Ishikawa (cell line): ENCODE measurements at regions not wholly inside any gene's neighbourhood (a gene's known extent, or its start where the extent isn't known, plus 50 kb on each side); places are given as distances from the start of the nearest gene placed in this dataset.

Experiments used
- CEBPB ChIP-seq: IDR thresholded peaks from 2 replicates; pipeline ENCODE4 v1.6.1; 2012
- CREB1 ChIP-seq: IDR thresholded peaks from 2 replicates; pipeline ENCODE4 v1.6.1; 2012; ENCODE audit warnings: low read depth
- EGR1 ChIP-seq: IDR thresholded peaks from 2 replicates; pipeline ENCODE4 v1.6.1; 2012
- EP300 ChIP-seq: IDR thresholded peaks from 2 replicates; pipeline ENCODE4 v1.6.1; 2012; ENCODE audit warnings: borderline replicate concordance
- FOXM1 ChIP-seq: IDR thresholded peaks from 2 replicates; pipeline ENCODE4 v1.6.1; 2012; ENCODE audit warnings: low read depth, borderline replicate concordance
- NFIC ChIP-seq: IDR thresholded peaks from 2 replicates; pipeline ENCODE4 v1.6.1; 2012
- RAD21 ChIP-seq: IDR thresholded peaks from 2 replicates; pipeline ENCODE4 v1.6.1; 2012; ENCODE audit warnings: low read depth
- TAF1 ChIP-seq: IDR thresholded peaks from 2 replicates; pipeline ENCODE4 v1.6.1; 2012; ENCODE audit warnings: low read depth, mild to moderate bottlenecking
- TCF12 ChIP-seq: IDR thresholded peaks from 2 replicates; pipeline ENCODE4 v1.6.1; 2012; ENCODE audit warnings: low read depth
- TEAD4 ChIP-seq: IDR thresholded peaks from 2 replicates; pipeline ENCODE4 v1.6.1; 2012
- YY1 ChIP-seq: IDR thresholded peaks from 2 replicates; pipeline ENCODE4 v1.6.1; 2012; ENCODE audit warnings: low read depth
- ZBTB7A ChIP-seq: IDR thresholded peaks from 2 replicates; pipeline ENCODE4 v1.6.1; 2012; ENCODE audit warnings: low read depth
- TF ChIP-seq, protein P1 (sequence below): IDR thresholded peaks from 2 replicates; pipeline ENCODE4 v1.6.1; 2012; ENCODE audit warnings: low read depth, mild to moderate bottlenecking
- TF ChIP-seq, protein P2 (sequence below): IDR thresholded peaks from 2 replicates; pipeline ENCODE4 v1.6.1; 2012
- TF ChIP-seq, protein P3 (sequence below): IDR thresholded peaks from 2 replicates; pipeline ENCODE4 v1.6.1; 2012

DNA sequence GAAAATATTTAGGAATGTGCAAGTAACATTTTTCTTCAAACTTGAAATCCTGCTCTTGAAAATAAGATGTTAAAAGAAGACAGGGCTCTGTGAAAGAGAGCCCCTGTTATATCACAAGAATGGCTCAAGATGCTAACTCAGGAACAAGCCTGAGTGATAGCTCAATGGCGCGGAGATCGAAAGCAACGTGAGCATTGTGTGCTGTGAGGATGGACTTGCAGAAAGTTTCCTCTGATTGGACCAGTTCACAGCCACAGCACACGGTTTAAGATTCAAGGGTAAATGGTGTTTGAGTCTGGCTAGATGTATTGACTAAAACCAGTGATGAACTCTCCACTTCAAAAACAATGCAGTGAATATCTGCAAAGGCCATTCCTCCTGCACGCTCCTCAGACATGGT, 2387.0 kb downstream of the MAT2B start:
- TF ChIP-seq TCF12 (no peak), TEAD4 (no peak)
- TF ChIP-seq, protein P1, sequence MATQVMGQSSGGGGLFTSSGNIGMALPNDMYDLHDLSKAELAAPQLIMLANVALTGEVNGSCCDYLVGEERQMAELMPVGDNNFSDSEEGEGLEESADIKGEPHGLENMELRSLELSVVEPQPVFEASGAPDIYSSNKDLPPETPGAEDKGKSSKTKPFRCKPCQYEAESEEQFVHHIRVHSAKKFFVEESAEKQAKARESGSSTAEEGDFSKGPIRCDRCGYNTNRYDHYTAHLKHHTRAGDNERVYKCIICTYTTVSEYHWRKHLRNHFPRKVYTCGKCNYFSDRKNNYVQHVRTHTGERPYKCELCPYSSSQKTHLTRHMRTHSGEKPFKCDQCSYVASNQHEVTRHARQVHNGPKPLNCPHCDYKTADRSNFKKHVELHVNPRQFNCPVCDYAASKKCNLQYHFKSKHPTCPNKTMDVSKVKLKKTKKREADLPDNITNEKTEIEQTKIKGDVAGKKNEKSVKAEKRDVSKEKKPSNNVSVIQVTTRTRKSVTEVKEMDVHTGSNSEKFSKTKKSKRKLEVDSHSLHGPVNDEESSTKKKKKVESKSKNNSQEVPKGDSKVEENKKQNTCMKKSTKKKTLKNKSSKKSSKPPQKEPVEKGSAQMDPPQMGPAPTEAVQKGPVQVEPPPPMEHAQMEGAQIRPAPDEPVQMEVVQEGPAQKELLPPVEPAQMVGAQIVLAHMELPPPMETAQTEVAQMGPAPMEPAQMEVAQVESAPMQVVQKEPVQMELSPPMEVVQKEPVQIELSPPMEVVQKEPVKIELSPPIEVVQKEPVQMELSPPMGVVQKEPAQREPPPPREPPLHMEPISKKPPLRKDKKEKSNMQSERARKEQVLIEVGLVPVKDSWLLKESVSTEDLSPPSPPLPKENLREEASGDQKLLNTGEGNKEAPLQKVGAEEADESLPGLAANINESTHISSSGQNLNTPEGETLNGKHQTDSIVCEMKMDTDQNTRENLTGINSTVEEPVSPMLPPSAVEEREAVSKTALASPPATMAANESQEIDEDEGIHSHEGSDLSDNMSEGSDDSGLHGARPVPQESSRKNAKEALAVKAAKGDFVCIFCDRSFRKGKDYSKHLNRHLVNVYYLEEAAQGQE: no peak

DNA sequence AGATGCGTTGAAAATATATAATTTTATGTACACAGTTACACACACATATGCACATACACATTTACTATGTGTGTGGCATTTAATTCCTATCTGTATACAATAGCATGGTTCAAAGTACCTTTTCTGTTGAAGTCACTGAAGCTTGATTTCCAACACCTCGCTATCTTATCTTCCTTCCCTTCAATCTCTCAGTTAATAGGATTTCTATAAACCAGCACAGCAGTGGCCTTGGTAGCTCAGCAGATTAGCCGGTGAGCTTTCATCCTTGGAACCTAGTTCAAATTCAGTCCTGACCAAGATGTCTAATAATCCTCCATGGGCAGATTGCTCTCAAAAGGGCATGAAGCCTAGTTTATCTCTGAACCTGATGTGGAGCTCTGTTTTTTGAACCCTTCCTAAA, 2389.5 kb downstream of the MAT2B start:
- TF ChIP-seq TCF12 (no peak), CREB1 (no peak), FOXM1 (no peak), CEBPB (no peak), NFIC (no peak), YY1 (no peak), TEAD4 (no peak), EP300 (no peak), ZBTB7A (no peak)
- TF ChIP-seq, protein P2, sequence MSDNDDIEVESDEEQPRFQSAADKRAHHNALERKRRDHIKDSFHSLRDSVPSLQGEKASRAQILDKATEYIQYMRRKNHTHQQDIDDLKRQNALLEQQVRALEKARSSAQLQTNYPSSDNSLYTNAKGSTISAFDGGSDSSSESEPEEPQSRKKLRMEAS: no peak

DNA sequence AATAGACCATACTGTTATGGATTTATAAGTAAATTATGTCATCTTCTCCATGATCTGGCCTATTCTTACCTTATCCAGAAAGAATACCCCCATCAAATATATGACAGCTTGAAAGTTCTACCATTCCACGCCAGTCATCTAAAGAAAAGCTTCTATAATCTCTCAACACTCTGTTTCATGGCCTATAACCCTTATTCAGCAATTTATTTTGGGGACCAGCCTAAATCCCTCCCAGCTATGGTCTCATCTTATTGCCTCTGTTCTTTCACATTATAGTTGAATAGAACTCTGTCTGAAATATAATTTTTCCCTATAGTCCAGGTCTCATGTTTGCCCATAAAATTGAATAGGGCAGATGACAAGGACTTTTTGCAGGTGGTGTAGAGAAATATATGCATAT, 2387.6 kb upstream of the WWC1 start:
- no peak for TF ChIP-seq TCF12
- no peak for TF ChIP-seq CEBPB
- TF ChIP-seq NFIC: no peak
- no peak for TF ChIP-seq TAF1
- TF ChIP-seq EP300: no peak
- no peak for TF ChIP-seq FOXM1
- TF ChIP-seq, protein P2: no peak
- TF ChIP-seq EGR1: no peak
- no peak for TF ChIP-seq TEAD4
- TF ChIP-seq, protein P1: no peak
- no peak for TF ChIP-seq ZBTB7A
- TF ChIP-seq YY1: no peak
- TF ChIP-seq, protein P3, sequence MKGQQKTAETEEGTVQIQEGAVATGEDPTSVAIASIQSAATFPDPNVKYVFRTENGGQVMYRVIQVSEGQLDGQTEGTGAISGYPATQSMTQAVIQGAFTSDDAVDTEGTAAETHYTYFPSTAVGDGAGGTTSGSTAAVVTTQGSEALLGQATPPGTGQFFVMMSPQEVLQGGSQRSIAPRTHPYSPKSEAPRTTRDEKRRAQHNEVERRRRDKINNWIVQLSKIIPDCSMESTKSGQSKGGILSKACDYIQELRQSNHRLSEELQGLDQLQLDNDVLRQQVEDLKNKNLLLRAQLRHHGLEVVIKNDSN: no peak
- no peak for TF ChIP-seq RAD21
- no peak for TF ChIP-seq CREB1

DNA sequence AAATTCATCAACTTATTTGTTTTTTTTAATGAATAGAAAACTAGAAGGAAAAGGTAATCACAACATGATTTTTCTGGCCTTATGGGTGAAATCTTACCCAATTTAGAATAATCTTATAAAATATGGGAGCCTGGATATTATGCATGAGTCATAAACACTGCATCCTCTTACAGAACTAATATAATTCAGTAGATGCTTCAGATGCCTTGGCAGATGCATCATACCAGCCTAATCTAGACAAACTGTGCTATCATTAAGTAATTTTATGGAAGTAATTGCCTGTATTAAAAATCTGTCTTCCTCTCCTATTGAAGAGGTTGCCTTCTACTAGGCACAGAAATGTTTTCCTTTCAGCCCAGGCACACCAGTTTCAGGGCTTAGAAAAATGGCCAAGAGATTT, 2384.6 kb upstream of the WWC1 start:
- TF ChIP-seq YY1 (no peak), RAD21 (no peak), NFIC (no peak), FOXM1 (no peak), ZBTB7A (no peak), EGR1 (no peak), CREB1 (no peak), CEBPB (no peak), TAF1 (no peak)
- TF ChIP-seq, protein P1: no peak

DNA sequence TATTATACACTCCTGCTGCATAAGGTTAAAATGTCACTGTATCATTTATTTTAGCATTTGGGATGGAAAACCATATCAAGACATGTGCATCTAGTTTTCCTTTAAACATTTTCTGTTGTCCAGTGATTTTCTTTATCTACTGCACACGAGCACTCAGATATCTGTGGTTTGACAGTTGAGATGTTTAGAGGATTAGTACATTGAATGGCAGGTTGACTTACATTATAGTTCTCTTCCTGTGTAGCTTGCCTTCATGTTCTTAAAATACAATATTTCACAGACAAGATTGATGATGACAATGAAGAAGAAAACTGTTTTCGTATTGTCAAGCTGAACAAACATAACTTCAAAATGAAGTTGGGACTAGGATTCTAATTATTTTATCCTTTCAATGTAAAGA, 2378.4 kb upstream of the WWC1 start:
- TF ChIP-seq CEBPB (no peak), TEAD4 (no peak), YY1 (no peak), RAD21 (no peak), TAF1 (no peak), EP300 (no peak), FOXM1 (no peak), ZBTB7A (no peak), TCF12 (no peak)
- TF ChIP-seq, protein P2: no peak
- TF ChIP-seq, protein P3: no peak
